ENCODE measurements at regions not wholly inside any gene's neighbourhood (a gene's known extent, or its start where the extent isn't known, plus 50 kb on each side); places are given as distances from the start of the nearest gene placed in this dataset.

DNA sequence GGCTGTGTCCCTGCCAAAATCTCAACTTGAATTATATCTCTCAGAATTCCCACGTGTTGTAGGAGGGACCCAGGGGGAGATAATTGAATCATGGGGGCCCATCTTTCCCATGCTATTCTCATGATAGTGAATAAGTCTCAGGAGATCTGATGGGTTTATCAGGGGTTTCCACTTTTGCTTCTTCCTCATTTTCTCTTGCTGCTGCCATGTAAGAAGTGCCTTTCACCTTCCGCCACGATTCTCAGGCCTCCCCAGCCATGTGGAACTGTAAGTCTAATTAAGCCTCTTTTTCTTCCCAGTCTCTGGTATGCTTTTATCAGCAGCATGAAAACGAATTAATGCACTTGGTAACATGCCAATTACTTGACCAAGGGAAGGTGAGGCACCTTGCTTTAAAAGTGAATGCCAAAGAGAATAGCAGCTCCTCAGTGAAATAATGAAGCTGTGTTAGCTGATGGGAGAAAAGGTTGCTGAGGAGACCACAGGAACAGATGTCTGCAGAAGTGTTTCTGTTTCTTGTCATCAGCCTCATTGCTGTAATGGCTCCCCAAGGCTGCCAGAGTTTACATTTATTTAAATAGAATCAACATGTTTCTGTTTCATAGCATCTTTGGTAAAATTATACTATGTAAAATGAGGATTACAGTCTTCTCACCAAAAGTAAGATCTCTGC lies 89.0 kb upstream of the CD44 start:
- FAIRE-seq (no peak), DNase-seq (ENCODE audit: low read depth in 1 of 2, low spot score in 2 of 2) (no peak)
- Histone ChIP-seq H3K79me2 (ENCODE audit: control insufficient read depth in 1 of 2, insufficient read depth in 2 of 2, low read length in 2 of 2) (no peaks in the 10 kb centered on the region), H2BK120ac (replicated peaks; ENCODE audit: low read depth, low read length) (no peak overlapping the region), H3K36me3 (ENCODE audit: control insufficient read depth in 2 of 4, insufficient read depth in 4 of 4, low read length in 3 of 4) (no peaks in the 10 kb centered on the region), H3K9ac (replicated peaks in 1 of 4; ENCODE audit: extremely low read depth in 1 of 4, low read depth in 3 of 4, low read length in 3 of 4) (no peak overlapping the region), H3K23me2 (ENCODE audit: low read depth, low read length) (no peaks in the 10 kb centered on the region), H3K27me3 (replicated peaks in 1 of 4; ENCODE audit: control insufficient read depth in 3 of 4, extremely low read depth in 1 of 4, insufficient read depth in 3 of 4, low read length in 3 of 4) (no peaks in the 10 kb centered on the region), H4K8ac (ENCODE audit: extremely low read depth, insufficient read depth, low read length) (no peak overlapping the region), H3K18ac (ENCODE audit: extremely low read depth, low read length) (no peak overlapping the region), H4K91ac (replicated peaks; ENCODE audit: insufficient read length, low read length) (no peak overlapping the region), H2BK12ac (ENCODE audit: low read depth, low read length) (no peak overlapping the region), H3K4ac (replicated peaks; ENCODE audit: insufficient read length, low read depth, low read length) (no peak overlapping the region), H3K4me3 (ENCODE audit: extremely low read depth in 1 of 4, insufficient read depth in 2 of 4, low read depth in 3 of 4, low read length in 4 of 4) (no peak overlapping the region), H3K9me3 (ENCODE audit: insufficient read depth in 2 of 2, low read depth in 1 of 2, low read length in 1 of 2) (no peaks in the 10 kb centered on the region), H2BK15ac (ENCODE audit: low read length) (no peak overlapping the region), H3K79me1 (ENCODE audit: low read depth, low read length) (no peaks in the 10 kb centered on the region), H2BK5ac (ENCODE audit: low read depth, low read length) (no peak overlapping the region), H3K14ac (ENCODE audit: insufficient read length) (no peak overlapping the region), H3K27ac (ENCODE audit: low read depth, low read length) (no peak overlapping the region), H3K4me2 (ENCODE audit: insufficient read depth in 1 of 2, low read depth in 2 of 2, low read length in 2 of 2) (no peak overlapping the region), H2AK5ac (ENCODE audit: low read depth, low read length) (no peak overlapping the region), H2BK20ac (ENCODE audit: low read length) (no peak overlapping the region), H3K56ac (replicated peaks; ENCODE audit: insufficient read length, low read depth, low read length) (no peak overlapping the region), H4K20me1 (replicated peaks in 1 of 2; ENCODE audit: control insufficient read depth in 1 of 2, insufficient read depth in 2 of 2, low read length in 2 of 2) (no peaks in the 10 kb centered on the region), H3K23ac (ENCODE audit: insufficient read length) (no peak overlapping the region), H4K5ac (ENCODE audit: insufficient read length, low read depth, low read length) (no peak overlapping the region), H3K4me1 (replicated peaks in 1 of 4; ENCODE audit: control insufficient read depth in 3 of 4, insufficient read depth in 4 of 4, low read length in 3 of 4) (no peaks in the 10 kb centered on the region), H2AFZ (ENCODE audit: low read length) (no peak overlapping the region)
- WGBS, 2 experiments (ENCODE audit: extremely low coverage in 1 of 2, insufficient coverage in 1 of 2, insufficient read length in 1 of 2, insufficient replicate concordance in 2 of 2, low coverage in 1 of 2, low lambda C conversion rate in 2 of 2, missing lambda C conversion rate in 1 of 2) = 87% methylated on average over 4 of the region's 4 CpGs; no CpG with 5 or more reads in 1 of the 2 experiments
- ChIA-PET CTCF (ENCODE audit: partially characterized antibody) (interaction anchor here (0.8 kb wide), 1 partner anchor 40 kb away, joined by 3 read pairs; no protein-coding TSS in a partner anchor), POLR2A (ENCODE audit: partially characterized antibody) (no interaction called here)
- TF ChIP-seq HDAC2 (IDR thresholded peaks at IDR 0.05; ENCODE audit: borderline replicate concordance in 1 of 2, low read depth in 2 of 2, low read length in 2 of 2) = no peak
- TF ChIP-seq, protein P1, sequence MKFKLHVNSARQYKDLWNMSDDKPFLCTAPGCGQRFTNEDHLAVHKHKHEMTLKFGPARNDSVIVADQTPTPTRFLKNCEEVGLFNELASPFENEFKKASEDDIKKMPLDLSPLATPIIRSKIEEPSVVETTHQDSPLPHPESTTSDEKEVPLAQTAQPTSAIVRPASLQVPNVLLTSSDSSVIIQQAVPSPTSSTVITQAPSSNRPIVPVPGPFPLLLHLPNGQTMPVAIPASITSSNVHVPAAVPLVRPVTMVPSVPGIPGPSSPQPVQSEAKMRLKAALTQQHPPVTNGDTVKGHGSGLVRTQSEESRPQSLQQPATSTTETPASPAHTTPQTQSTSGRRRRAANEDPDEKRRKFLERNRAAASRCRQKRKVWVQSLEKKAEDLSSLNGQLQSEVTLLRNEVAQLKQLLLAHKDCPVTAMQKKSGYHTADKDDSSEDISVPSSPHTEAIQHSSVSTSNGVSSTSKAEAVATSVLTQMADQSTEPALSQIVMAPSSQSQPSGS (IDR thresholded peaks at IDR 0.05; ENCODE audit: low read length) = no peak
- no peak for TF ChIP-seq BRCA1 (IDR thresholded peaks at IDR 0.05; ENCODE audit: low read depth, low read length)
- TF ChIP-seq SUZ12 (IDR thresholded peaks at IDR 0.05; ENCODE audit: low read length) = no peak
- no peak for TF ChIP-seq SP1 (IDR thresholded peaks at IDR 0.05; ENCODE audit: low read depth, low read length)
- TF ChIP-seq TEAD4 (IDR thresholded peaks at IDR 0.05; ENCODE audit: low read depth, low read length) = no peak
- no peak for TF ChIP-seq FOSL1 (IDR thresholded peaks at IDR 0.05; ENCODE audit: insufficient read depth, low read depth, low read length)
- TF ChIP-seq USF2 (IDR thresholded peaks at IDR 0.05; ENCODE audit: low read length) = no peak
- no peak for TF ChIP-seq EGR1 (IDR thresholded peaks at IDR 0.05; ENCODE audit: borderline replicate concordance, low read depth, low read length)
- no peak for TF ChIP-seq SIN3A (conservative IDR thresholded peaks at IDR 0.05 in 1 of 2, IDR thresholded peaks at IDR 0.05 in 1 of 2; ENCODE audit: low read depth in 1 of 2, low read length in 2 of 2)
- no peak for TF ChIP-seq SP2 (IDR thresholded peaks at IDR 0.05; ENCODE audit: low read length)
